HG02885 (cell line): ENCODE measurements at regions not wholly inside any gene's neighbourhood (a gene's known extent, or its start where the extent isn't known, plus 50 kb on each side); places are given as distances from the start of the nearest gene placed in this dataset.

ENCODE experiments used
- ATAC-seq: cut with Tn5 transposase; IDR thresholded peaks from one replicate; pipeline ENCODE4 v1.9.1; 2021; ENCODE audit warnings: mild to moderate bottlenecking; ENCODE audit not compliant: unreplicated experiment, poor library complexity

DNA sequence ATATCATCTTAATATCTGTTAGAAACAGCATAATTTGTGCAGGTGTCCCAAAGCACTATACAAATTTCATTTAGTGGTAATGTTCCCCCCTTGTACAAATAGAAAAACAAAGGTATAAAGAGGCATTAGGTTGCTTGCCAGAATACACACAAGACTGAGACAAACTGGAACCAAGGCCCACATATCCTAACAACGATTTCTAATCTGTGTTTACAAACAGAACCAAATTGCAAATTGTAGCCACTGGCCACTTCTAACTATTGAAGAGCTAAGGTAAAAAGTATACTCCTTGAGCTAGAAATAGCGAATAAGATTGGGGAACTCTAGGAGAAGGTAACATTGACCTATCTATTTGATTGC, 526.1 kb downstream of the KLF12 start:
- no peak for ATAC-seq

- ATAC-seq, result no peak
These were observed 526.6 kb downstream of the KLF12 start for GRCh38 chr13:73607489-73608156.

DNA sequence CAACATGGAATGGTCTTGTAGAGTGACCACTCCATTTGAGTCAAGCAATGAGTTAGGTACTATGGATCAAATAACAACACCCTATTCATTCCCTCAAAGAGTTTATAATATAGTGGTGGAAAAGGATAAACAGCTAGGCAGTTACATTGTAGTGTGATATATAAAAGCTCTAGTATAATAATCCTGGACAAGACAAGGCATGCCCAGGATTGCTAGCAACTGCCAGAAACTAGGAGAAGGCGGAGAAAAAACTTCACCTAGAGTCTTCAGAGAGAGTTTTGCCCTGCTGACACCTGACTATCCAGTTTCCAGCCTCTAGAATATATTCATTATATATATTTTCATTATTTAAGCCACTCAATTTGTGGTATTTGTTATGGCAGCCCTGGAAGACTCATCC, 530.6 kb downstream of the KLF12 start:
- ATAC-seq, result no peak

DNA sequence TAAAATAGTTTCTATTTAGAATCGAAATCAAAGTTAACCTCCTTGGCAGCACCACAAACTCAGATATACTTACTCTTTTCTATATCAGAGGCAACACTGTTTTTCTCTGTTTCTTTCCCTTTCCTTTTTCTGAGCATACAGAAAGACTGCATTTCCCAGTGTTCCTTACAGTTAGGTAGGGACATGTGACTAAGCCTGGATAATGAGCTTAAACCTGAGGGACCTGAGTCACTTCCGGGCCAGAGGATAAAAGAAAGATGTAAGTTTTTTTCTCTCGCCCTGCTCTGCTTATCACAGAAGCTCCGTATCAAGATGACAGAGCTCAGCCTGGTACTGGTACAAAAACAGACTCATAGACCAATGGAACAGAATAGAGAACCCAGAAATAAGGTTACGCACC, 531.9 kb downstream of the KLF12 start:
- no peak for ATAC-seq

DNA sequence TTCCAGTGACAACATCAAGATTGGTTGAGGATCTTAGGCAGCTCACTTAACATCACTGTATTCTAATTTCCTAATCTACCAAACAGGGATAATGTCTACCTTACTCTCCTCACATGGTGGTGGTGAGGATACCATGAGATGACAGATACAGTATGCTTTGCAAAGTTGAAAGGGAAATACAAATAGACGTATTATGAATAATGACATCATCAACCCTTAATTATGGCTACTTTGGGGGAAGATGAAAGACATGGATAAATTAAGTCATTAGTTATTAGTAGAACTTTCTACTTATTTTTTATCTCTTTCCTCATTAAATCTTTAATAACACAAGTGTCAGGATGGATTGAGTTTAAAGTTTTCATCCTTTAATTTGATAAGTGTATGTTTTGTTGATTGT, 532.5 kb downstream of the KLF12 start:
- no peak for ATAC-seq

- no peak for ATAC-seq
These were observed 534.7 kb downstream of the KLF12 start for GRCh38 chr13:73599232-73600128.

- no peak for ATAC-seq
These were observed 536.0 kb downstream of the KLF12 start for GRCh38 chr13:73598020-73598712.

DNA sequence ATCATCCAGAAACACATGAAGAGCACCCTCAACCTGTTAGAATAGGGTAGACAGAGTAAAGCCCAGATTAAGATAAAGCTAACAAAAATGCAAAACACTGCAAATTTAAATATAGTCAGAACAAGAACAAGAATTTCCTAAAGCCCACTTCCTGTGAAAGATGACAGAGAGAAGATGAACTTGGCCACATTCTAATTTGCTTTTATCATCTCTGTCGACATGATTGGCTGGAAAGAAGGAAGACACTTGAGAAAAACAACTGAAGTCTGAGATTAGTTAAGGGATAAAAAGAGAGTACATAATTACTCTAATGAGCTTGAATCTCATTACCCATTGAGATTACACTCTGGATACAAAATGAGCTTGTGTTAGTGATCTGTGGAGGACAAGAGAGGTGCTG, 537.6 kb downstream of the KLF5 start:
- no peak for ATAC-seq

DNA sequence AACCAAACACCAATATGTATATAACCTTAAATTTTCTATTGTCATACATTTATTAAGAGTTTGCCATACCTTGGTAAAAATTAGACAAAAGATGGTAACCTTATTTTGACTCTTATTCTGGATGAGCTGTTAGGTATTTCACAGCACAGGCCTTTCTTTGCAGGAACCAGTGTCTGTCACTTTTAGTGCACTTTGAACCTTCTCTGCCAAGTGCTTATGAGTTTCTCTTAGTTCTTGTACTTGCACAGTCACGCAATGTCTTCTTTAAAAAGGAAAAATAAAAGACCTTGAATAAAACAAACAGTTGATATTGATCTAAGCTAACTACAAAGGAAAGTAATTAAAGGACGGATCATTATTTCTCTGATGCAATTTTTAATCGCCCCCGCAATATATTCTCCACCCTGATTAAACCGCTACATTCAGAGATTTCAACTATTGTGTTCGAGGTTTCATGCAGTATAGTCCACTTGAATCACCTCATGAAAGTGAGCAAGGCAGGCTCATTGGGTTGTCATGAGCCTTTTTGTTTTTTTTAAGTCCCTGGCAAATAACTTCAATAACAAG, 534.5 kb downstream of the KLF5 start:
- ATAC-seq, result no peak

GRCh38 chr13:73591861-73592260, 533.1 kb downstream of the KLF5 start:
- ATAC-seq, result no peak

DNA sequence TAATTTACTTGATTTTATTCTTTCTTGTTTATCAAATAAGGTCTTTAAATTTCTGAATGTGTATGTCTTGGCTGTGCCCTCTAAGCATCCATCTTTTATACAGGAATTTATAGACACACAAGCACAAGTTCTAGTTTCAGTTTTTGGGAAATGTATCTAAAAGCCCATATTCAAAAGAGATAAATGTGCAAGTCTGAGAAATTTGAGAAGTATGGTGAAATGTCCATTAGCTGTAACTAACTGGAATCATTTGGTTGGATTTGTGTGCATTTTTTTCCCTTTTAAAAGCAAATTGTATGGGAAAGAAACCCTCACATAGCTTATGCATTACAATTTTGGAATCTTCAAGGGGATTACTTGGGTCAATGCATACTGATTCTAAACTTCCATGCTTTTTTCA, 532.0 kb downstream of the KLF5 start:
- ATAC-seq, result no peak

DNA sequence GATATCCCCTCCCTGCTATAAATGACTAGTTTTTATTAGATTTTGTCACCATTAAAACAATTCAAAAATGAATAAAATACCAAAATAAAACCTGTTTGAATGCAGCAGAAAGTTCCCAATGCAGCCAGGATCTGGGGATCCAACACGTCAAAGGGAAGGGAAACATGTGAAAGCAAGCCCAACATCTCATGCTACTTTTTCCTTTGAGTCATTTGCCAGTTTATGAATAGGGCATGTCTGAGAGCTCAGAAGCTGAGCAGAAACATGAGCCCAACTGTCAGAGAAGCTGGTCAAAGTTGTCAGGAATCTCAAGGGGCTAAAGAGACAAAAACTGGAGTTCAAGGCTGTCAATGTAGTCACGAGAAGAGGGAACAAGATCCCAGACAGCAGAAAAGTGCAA, 526.4 kb downstream of the KLF5 start:
- ATAC-seq, result no peak

DNA sequence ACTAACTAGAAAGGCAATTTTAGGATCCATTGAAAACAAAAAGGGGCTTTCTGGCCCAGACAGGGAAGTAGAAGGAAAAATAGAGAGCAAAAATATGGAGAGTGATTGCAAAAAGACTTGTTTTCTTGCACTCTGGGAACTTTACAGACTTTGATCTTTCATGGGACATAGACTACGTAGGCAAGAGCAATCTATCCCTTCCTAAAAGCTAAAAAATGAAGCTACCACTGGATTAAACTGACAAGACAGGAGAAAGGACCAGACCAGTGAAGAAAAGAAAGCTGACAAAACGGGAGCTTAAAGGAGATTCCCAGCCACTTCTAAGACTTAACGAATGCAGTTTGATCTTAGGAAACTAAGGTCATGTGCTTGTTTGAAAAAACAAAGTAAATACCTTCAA, 524.5 kb downstream of the KLF5 start:
- ATAC-seq, result no peak

GRCh38 chr13:73580513-73581267, 521.9 kb downstream of the KLF5 start:
- no peak for ATAC-seq

DNA sequence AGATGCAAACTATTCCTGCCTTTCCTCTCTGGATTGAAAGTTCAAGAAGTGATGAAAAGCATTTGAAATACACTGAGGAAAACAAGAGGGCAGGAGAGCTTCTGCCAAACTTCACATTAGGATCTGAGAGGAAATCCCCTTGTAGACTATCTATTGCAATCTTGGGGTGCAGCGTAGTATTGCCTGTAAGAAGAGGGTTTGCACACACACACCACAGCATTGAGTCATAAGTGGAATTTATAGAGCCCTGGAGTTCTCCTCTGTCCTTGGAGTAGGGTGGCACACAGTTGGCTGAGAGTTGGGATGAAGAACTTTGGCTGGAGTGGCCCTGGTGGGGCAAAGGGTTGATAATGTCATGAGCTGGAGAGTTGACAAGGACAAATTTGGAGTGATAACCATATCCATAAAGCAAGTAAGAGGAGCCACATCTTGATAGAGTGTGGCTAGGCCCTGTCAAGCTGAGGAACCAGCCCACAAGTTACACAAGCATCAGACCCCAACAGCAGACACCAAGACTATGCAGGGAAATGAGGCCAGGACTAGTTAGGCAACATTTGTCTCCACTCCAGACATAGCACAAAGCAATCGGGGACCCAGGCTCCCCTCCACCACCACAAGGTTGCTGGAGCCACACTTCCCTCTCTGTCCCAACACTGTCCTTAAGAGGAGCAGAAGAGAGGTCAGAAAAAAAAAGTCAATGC, 520.9 kb downstream of the KLF5 start:
- no peak for ATAC-seq

DNA sequence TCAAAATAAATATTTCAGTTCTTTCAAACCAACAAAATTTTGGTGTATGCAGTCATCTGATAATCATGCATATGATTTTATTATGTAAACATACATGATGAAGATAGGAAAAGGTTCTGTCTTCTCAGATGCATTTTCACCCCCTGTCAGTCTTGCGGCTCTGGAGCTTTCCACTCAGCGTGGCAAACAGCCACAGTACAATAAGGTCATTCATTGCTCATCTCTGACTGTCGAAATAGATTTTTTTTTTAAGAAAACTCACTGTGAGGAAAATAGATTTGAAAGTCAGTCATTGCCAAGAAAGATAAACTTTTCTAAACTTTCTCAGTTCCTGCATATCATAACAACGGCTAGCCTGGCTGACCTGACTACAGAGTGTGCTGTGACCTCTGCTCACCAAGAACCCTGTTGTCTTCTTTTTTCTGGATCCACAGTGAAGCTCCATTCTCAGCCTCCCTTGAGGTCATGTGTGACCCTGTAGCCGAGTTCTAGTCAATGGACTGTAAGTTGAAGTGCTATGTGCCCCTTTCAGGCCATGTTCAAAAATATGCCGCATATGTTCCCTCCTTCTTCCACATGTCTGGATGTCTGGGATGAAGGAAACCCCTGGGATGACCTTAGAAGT, 519.6 kb downstream of the KLF5 start:
- no peak for ATAC-seq

DNA sequence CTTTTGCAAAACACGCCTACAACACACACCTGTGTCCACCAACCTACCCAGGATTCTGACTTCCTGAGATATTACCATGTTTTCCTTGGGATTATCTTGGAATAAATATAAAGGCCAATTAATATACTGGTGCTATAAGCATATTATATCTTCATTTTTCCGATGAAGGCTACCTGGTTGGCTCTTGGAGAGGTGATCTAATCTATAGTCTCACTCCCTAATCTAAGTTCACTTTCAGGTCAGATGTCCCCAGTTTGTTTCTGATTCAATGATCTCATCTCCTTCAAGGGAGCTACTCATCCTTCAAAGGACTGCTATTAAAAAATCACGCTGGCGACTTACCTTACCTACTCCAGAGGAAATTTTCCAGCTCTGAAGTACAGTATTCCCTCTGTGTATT, 517.5 kb downstream of the KLF5 start:
- ATAC-seq, result no peak

DNA sequence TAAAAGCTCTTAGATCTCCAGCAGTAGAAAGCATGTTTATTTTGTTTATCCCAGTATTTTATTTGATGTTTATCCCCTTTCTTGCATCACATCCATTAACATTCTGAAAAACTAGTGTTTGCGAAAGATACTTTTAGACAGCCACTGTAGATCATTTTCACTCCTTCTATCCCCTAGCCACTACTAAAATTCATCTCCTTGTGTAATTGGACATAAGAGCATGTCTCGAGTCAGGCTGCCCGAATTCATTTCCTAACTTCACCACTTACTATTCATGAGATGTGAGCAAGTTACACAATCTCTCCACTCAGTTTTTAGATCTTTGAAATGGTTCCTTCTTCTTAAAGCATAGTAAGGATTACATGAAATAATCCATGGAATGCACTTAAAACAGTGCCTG, 514.0 kb downstream of the KLF5 start:
- no peak for ATAC-seq

DNA sequence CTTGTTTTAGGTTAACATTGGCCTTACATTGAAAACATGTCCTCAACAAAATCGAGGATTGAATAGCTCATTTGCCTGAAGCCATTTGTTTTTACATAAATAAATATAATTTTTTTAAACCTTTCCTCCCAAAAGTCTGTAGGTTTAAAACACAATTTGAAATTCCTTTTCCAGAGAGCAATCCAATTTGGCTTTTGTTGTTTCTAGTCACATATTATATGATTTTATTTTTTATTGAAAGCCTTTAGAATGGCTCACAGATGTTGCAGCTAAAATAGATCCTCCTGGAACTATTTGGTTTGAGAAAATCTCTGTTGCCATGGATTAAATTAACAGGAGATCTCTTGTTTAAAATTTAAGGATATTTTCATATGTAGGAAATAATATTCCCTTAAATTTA, 512.6 kb downstream of the KLF5 start:
- no peak for ATAC-seq
